H7 (cell line): ENCODE measurements at regions not wholly inside any gene's neighbourhood (a gene's known extent, or its start where the extent isn't known, plus 50 kb on each side); places are given as distances from the start of the nearest gene placed in this dataset.

Source experiments
- DNase-seq: peaks from one replicate; pipeline ENCODE4 v3.0.0; 2012
- H3K27me3 ChIP-seq: 2 replicates; pipeline ENCODE4 v1.6.0; 2011; ENCODE audit warnings: mild to moderate bottlenecking, low read length; ENCODE audit not compliant: control insufficient read depth, insufficient read depth
- H3K36me3 ChIP-seq: replicated peaks from 2 replicates; pipeline ENCODE4 v1.5.1; 2011; ENCODE audit warnings: low read length; ENCODE audit not compliant: control insufficient read depth, insufficient read depth
- H3K4me3 ChIP-seq: 2 replicates; pipeline ENCODE4 v1.5.1; 2011; ENCODE audit warnings: low read depth, mild to moderate bottlenecking, control low read depth, low read length, moderate library complexity; ENCODE audit not compliant: insufficient read depth

- Histone ChIP-seq H3K4me3 (no peak overlapping the region), H3K27me3 (no peaks in the 10 kb centered on the region)
- DNase-seq, result no peak
Measured at GRCh38 chr3:116834816-116835215, 125.2 kb downstream of the TUSC7 start.

GRCh38 chr3:116835658-116836057 is 126.1 kb downstream of the TUSC7 start:
- no peaks in the 10 kb centered on the region for H3K27me3 ChIP-seq
- DNase-seq, result no peak
- no peaks in the 10 kb centered on the region for H3K36me3 ChIP-seq
- H3K4me3 ChIP-seq, result no peak overlapping the region

More at GRCh38 chr3:116834816-116835215, 125.2 kb downstream of the TUSC7 start:
- no peaks in the 10 kb centered on the region for H3K36me3 ChIP-seq

GRCh38 chr3:116836286-116836685 is 126.7 kb downstream of the TUSC7 start:
- Histone ChIP-seq H3K27me3 (no peaks in the 10 kb centered on the region), H3K4me3 (no peak overlapping the region), H3K36me3 (no peaks in the 10 kb centered on the region)
- no peak for DNase-seq

- no peaks in the 10 kb centered on the region for H3K36me3 ChIP-seq
- no peaks in the 10 kb centered on the region for H3K27me3 ChIP-seq
- H3K4me3 ChIP-seq, result no peak overlapping the region
- no peak for DNase-seq
Measured at GRCh38 chr3:116837483-116837882, 127.9 kb downstream of the TUSC7 start.

GRCh38 chr3:116841003-116841735 is 131.6 kb downstream of the TUSC7 start:
- DNase-seq, result no peak
- no peaks in the 10 kb centered on the region for H3K27me3 ChIP-seq
- no peak overlapping the region for H3K4me3 ChIP-seq
- no peaks in the 10 kb centered on the region for H3K36me3 ChIP-seq

- no peak overlapping the region for H3K4me3 ChIP-seq
- no peaks in the 10 kb centered on the region for H3K27me3 ChIP-seq
- DNase-seq, result no peak
- H3K36me3 ChIP-seq, result no peaks in the 10 kb centered on the region
Measured at GRCh38 chr3:116842254-116842957, 132.8 kb downstream of the TUSC7 start.

GRCh38 chr3:116848248-116848829 is 138.8 kb downstream of the TUSC7 start:
- Histone ChIP-seq H3K4me3 (no peak overlapping the region), H3K27me3 (no peaks in the 10 kb centered on the region), H3K36me3 (no peaks in the 10 kb centered on the region)
- DNase-seq, result no peak

GRCh38 chr3:116849261-116849688 is 139.7 kb downstream of the TUSC7 start:
- no peak for DNase-seq
- no peak overlapping the region for H3K4me3 ChIP-seq

GRCh38 chr3:116852803-116853202 is 143.2 kb downstream of the TUSC7 start:
- DNase-seq, result no peak
- H3K36me3 ChIP-seq, result no peaks in the 10 kb centered on the region
- H3K4me3 ChIP-seq, result no peak overlapping the region
- H3K27me3 ChIP-seq, result no peaks in the 10 kb centered on the region

More at GRCh38 chr3:116849261-116849688, 139.7 kb downstream of the TUSC7 start:
- no peaks in the 10 kb centered on the region for H3K36me3 ChIP-seq
- H3K27me3 ChIP-seq, result no peaks in the 10 kb centered on the region

- Histone ChIP-seq H3K4me3 (no peak overlapping the region), H3K27me3 (no peaks in the 10 kb centered on the region), H3K36me3 (no peaks in the 10 kb centered on the region)
- DNase-seq, result no peak
Measured at GRCh38 chr3:116863270-116863770, 153.7 kb downstream of the TUSC7 start.

- H3K4me3 ChIP-seq, result peak overlapping the region; percentile 31
- DNase-seq, result peak; percentile 2
- no peaks in the 10 kb centered on the region for H3K27me3 ChIP-seq
- H3K36me3 ChIP-seq, result no peaks in the 10 kb centered on the region
Measured at GRCh38 chr3:116863822-116864589, 154.4 kb downstream of the TUSC7 start.

- Histone ChIP-seq H3K27me3 (no peaks in the 10 kb centered on the region), H3K4me3 (no peak overlapping the region), H3K36me3 (no peaks in the 10 kb centered on the region)
- no peak for DNase-seq
Measured at GRCh38 chr3:116864590-116864927, 155.0 kb downstream of the TUSC7 start.

- H3K27me3 ChIP-seq, result no peaks in the 10 kb centered on the region
- DNase-seq, result no peak
- H3K4me3 ChIP-seq, result no peak overlapping the region
- no peaks in the 10 kb centered on the region for H3K36me3 ChIP-seq
Measured at GRCh38 chr3:116870379-116870778, 160.8 kb downstream of the TUSC7 start.

GRCh38 chr3:116871905-116872304 is 162.3 kb downstream of the TUSC7 start:
- Histone ChIP-seq H3K27me3 (no peaks in the 10 kb centered on the region), H3K36me3 (no peaks in the 10 kb centered on the region), H3K4me3 (no peak overlapping the region)
- no peak for DNase-seq
